ENCODE measurements at regions not wholly inside any gene's neighbourhood (a gene's known extent, or its start where the extent isn't known, plus 50 kb on each side); places are given as distances from the start of the nearest gene placed in this dataset.

- TF ChIP-seq EZH2 (IDR thresholded peaks at IDR 0.05; ENCODE audit: low read length) = no peak
- no peak for TF ChIP-seq CTCF (optimal IDR thresholded peaks at IDR 0.05 in 1 of 3, IDR thresholded peaks at IDR 0.05 in 1 of 3, conservative IDR thresholded peaks at IDR 0.05 in 1 of 3; ENCODE audit: extremely low read depth in 1 of 3, insufficient read depth in 2 of 3, low read length in 3 of 3)
- no peaks in the 10 kb centered on the region for H3K36me3 ChIP-seq (ENCODE audit: control insufficient read depth in 2 of 2, extremely low read depth in 1 of 2, insufficient read depth in 2 of 2, low read length in 2 of 2)
- no peak for FAIRE-seq
- H3K79me2 ChIP-seq (ENCODE audit: control insufficient read depth, insufficient read depth, low read length) = no peaks in the 10 kb centered on the region
- no peaks in the 10 kb centered on the region for H3K9me3 ChIP-seq (ENCODE audit: control insufficient read depth, low read depth, low read length)
- H3K9ac ChIP-seq (ENCODE audit: control insufficient read depth, extremely low read depth, insufficient read depth, low read length) = no peak overlapping the region
- no peak overlapping the region for H3K4me2 ChIP-seq (ENCODE audit: control insufficient read depth, extremely low read depth, insufficient read depth, low read depth, low read length)
- H3K4me1 ChIP-seq (ENCODE audit: control insufficient read depth, extremely low read depth, insufficient read depth, low read length) = no peaks in the 10 kb centered on the region
- H3K27ac ChIP-seq (ENCODE audit: control insufficient read depth, insufficient read depth, low read length) = no peak overlapping the region
- H2AFZ ChIP-seq (ENCODE audit: control insufficient read depth, low read length) = no peak overlapping the region
- H4K20me1 ChIP-seq (ENCODE audit: control insufficient read depth, extremely low read depth, insufficient read depth, low read length) = no peaks in the 10 kb centered on the region
- no peak for DNase-seq (ENCODE audit: low read depth, low spot score)
- no peak overlapping the region for H3K4me3 ChIP-seq (ENCODE audit: control insufficient read depth in 2 of 3, extremely low read depth in 1 of 3, insufficient read depth in 2 of 3, low read depth in 1 of 3, low read length in 3 of 3)
- H3K27me3 ChIP-seq (ENCODE audit: control insufficient read depth, extremely low read depth, insufficient read depth, low read length) = no peaks in the 10 kb centered on the region
- dilution Hi-C loops (cut with MboI; ENCODE audit: extremely low pct_ligation_motif_present, low sequenced_read_pairs) = no loop called here
- no peaks in the 10 kb centered on the region for H3K9me1 ChIP-seq (ENCODE audit: control insufficient read depth, extremely low read depth, insufficient read depth, low read length)
Observed at GRCh38 chr17:70478902-70479301, 309.6 kb downstream of the KCNJ2 start.

GRCh38 chr17:70479779-70480178 lies 310.4 kb downstream of the KCNJ2 start:
- no peaks in the 10 kb centered on the region for H3K9me1 ChIP-seq (ENCODE audit: control insufficient read depth, extremely low read depth, insufficient read depth, low read length)
- H4K20me1 ChIP-seq (ENCODE audit: control insufficient read depth, extremely low read depth, insufficient read depth, low read length) = no peaks in the 10 kb centered on the region
- no peaks in the 10 kb centered on the region for H3K79me2 ChIP-seq (ENCODE audit: control insufficient read depth, insufficient read depth, low read length)
- no peak overlapping the region for H2AFZ ChIP-seq (ENCODE audit: control insufficient read depth, low read length)
- H3K36me3 ChIP-seq (ENCODE audit: control insufficient read depth in 2 of 2, extremely low read depth in 1 of 2, insufficient read depth in 2 of 2, low read length in 2 of 2) = no peaks in the 10 kb centered on the region
- DNase-seq (ENCODE audit: low read depth, low spot score) (no peak), FAIRE-seq (no peak)
- H3K27ac ChIP-seq (ENCODE audit: control insufficient read depth, insufficient read depth, low read length) = no peak overlapping the region
- no peak overlapping the region for H3K4me3 ChIP-seq (ENCODE audit: control insufficient read depth in 2 of 3, extremely low read depth in 1 of 3, insufficient read depth in 2 of 3, low read depth in 1 of 3, low read length in 3 of 3)
- H3K4me1 ChIP-seq (ENCODE audit: control insufficient read depth, extremely low read depth, insufficient read depth, low read length) = no peaks in the 10 kb centered on the region
- dilution Hi-C loops (cut with MboI; ENCODE audit: extremely low pct_ligation_motif_present, low sequenced_read_pairs) = no loop called here
- no peak for TF ChIP-seq CTCF (optimal IDR thresholded peaks at IDR 0.05 in 1 of 3, IDR thresholded peaks at IDR 0.05 in 1 of 3, conservative IDR thresholded peaks at IDR 0.05 in 1 of 3; ENCODE audit: extremely low read depth in 1 of 3, insufficient read depth in 2 of 3, low read length in 3 of 3)
- no peak for TF ChIP-seq EZH2 (IDR thresholded peaks at IDR 0.05; ENCODE audit: low read length)
- no peak overlapping the region for H3K4me2 ChIP-seq (ENCODE audit: control insufficient read depth, extremely low read depth, insufficient read depth, low read depth, low read length)
- H3K9me3 ChIP-seq (ENCODE audit: control insufficient read depth, low read depth, low read length) = no peaks in the 10 kb centered on the region
- no peaks in the 10 kb centered on the region for H3K27me3 ChIP-seq (ENCODE audit: control insufficient read depth, extremely low read depth, insufficient read depth, low read length)
- H3K9ac ChIP-seq (ENCODE audit: control insufficient read depth, extremely low read depth, insufficient read depth, low read length) = no peak overlapping the region

All from keratinocyte (primary cell).